ENCODE measurements at regions not wholly inside any gene's neighbourhood (a gene's known extent, or its start where the extent isn't known, plus 50 kb on each side); places are given as distances from the start of the nearest gene placed in this dataset.
"Not testable (repeated sequence)": the region's sequence is repeated elsewhere in the genome, so short reads cannot be mapped to it uniquely, and the experiment has no call there.

DNA sequence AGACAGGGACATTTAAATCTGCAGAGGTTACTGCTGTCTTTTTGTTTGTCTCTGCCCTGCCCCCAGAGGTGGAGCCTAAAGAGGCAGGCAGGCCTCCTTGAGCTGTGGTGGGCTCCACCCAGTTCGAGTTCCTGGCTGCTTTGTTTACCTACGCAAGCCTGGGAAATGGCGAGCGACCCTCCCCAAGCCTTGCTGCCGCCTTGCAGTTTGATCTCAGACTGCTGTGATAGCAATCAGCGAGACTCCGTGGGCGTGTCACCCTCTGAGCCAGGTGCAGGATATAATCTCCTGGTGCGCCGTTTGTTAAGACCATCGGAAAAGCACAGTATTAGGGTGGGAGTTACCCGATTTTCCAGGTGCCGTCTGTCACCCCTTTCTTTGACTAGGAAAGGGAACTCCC lies 93.3 kb downstream of the ANKRD30BL start:
- H3K4me2 ChIP-seq; H3K4me3 ChIP-seq (IDR thresholded peaks at IDR 0.05; ENCODE audit: insufficient read depth, low read depth, low read length); H3K27me3 ChIP-seq (ENCODE audit: insufficient read depth, low read depth); H3K36me3 ChIP-seq (ENCODE audit: insufficient read depth); H3K9ac ChIP-seq; H2AFZ ChIP-seq (ENCODE audit: low read depth); H3K79me2 ChIP-seq (ENCODE audit: insufficient read depth, low read depth); H3K4me1 ChIP-seq (ENCODE audit: low read depth, poor library complexity, severe bottlenecking); H4K20me1 ChIP-seq (ENCODE audit: insufficient read depth); H3K27ac ChIP-seq: not testable (repeated sequence)

DNA sequence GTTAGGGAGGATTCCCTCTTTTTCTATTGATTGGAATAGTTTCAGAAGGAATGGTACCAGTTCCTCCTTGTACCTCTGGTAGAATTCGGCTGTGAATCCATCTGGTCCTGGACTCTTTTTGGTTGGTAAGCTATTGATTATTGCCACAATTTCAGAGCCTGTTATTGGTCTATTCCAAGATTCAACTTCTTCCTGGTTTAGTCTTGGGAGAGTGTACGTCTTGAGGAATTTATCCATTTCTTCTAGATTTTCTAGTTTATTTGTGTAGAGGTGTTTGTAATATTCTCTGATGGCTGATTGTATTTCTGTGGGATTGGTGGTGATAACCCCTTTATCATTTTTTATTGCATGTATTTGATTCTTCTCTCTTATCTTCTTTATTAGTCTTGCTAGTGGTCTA lies 96.4 kb downstream of the ANKRD30BL start:
- not testable (repeated sequence) for H3K4me1 ChIP-seq (ENCODE audit: low read depth, poor library complexity, severe bottlenecking); H3K27me3 ChIP-seq (ENCODE audit: insufficient read depth, low read depth); H3K4me3 ChIP-seq (IDR thresholded peaks at IDR 0.05; ENCODE audit: insufficient read depth, low read depth, low read length); H4K20me1 ChIP-seq (ENCODE audit: insufficient read depth); H3K36me3 ChIP-seq (ENCODE audit: insufficient read depth); H3K27ac ChIP-seq; H3K9ac ChIP-seq; H3K4me2 ChIP-seq; H3K79me2 ChIP-seq (ENCODE audit: insufficient read depth, low read depth); H2AFZ ChIP-seq (ENCODE audit: low read depth)

DNA sequence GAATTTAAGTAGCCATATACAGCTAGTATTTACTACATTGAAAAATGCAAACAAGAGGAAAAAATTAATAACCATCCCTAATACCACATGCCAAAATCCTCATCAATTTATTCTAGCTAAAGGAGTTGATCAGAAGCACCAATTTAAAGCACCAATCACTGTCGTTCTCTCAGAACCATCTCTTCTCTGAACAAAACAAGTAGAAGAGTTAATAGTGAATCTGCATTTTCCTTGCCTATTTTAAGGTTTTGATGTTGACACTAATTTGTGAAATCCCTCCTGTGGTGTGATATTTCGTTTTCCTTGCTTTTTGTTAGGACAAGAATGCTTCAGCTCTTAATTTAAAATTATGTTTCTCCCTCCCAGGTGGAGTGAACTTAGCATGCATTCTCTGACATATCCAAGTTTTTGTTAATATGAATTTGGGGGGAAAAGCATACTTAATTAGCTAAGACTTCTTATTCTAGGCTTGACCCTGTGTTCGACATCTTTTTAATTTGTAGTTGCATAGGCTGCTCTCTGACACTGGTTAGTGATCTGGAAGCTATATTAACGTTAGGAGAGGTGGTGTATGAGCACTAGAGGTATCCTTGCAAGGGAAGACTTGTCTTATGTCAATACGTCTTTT lies 122.0 kb downstream of the ANKRD30BL start:
- H3K4me3 ChIP-seq (IDR thresholded peaks at IDR 0.05; ENCODE audit: insufficient read depth, low read depth, low read length); H3K27ac ChIP-seq: not testable (repeated sequence)

DNA sequence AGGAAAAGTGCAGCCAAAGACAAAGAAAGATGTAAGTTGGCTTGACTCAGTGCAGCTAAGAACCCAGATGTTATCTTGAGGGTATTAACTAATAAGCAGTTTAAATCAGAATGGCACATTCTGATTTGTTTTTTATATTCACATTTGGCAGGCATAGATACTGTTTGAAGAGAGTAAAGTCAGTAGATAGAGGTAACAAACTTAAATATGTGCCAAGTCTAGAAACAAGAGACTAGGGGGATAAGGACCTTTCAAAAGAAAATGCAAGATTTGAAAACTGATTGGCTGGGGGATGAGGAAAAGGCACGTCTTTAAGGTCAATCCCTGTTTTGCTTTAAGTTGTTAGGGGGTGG lies 122.9 kb downstream of the ANKRD30BL start:
- peak overlapping the region; percentile 18; the same call in 1 of the 2 replicates for H3K9ac ChIP-seq
- H4K20me1 ChIP-seq (ENCODE audit: insufficient read depth); H3K27me3 ChIP-seq (ENCODE audit: insufficient read depth, low read depth); H3K27ac ChIP-seq; H3K36me3 ChIP-seq (ENCODE audit: insufficient read depth); H3K4me3 ChIP-seq (IDR thresholded peaks at IDR 0.05; ENCODE audit: insufficient read depth, low read depth, low read length); H3K79me2 ChIP-seq (ENCODE audit: insufficient read depth, low read depth); H3K4me1 ChIP-seq (ENCODE audit: low read depth, poor library complexity, severe bottlenecking): not testable (repeated sequence)
- peak overlapping the region; percentile 48; the same call in 1 of the 2 replicates for H3K4me2 ChIP-seq
- peak overlapping the region; percentile 61; the same call in 1 of the 2 replicates for H2AFZ ChIP-seq (ENCODE audit: low read depth)

More for the DNA sequence above, 122.0 kb downstream of the ANKRD30BL start:
- H3K9ac ChIP-seq; H4K20me1 ChIP-seq (ENCODE audit: insufficient read depth); H2AFZ ChIP-seq (ENCODE audit: low read depth); H3K4me2 ChIP-seq; H3K79me2 ChIP-seq (ENCODE audit: insufficient read depth, low read depth); H3K4me1 ChIP-seq (ENCODE audit: low read depth, poor library complexity, severe bottlenecking); H3K36me3 ChIP-seq (ENCODE audit: insufficient read depth); H3K27me3 ChIP-seq (ENCODE audit: insufficient read depth, low read depth): not testable (repeated sequence)

DNA sequence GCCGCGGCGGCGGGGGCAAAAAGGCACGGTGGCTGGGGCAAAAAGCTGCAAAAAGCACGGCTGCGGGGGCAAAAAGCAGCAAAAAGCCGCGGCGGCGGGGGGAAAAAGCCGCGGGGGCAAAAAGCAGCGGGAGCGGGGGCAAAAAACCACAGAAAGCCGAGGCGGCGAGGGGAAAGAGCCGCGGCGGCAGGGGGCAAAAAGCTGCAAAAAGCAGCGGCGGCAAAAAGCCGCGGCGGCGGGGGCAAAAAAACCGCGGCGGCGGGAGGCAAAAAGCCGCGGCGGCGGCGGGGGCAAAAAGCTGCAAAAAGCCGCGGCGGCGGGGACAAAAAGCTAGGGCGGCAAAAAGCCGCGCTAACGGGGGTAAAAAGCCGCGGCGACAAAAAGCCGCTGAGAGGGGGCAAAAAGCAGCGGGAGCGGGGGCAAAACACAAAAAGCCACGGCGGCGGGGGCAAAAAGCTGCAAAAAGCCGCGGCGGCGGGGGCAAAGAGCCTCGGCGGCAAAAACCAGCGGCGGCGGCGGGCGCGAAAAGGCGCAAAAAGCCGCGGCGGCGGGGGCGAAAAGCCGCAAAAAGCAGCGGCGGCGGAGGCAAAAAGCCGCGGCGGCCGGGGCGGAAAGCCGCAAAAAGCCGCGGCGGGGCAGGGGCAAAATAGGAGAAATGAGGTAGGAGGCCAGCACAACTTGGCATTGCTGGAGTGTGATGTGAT lies 123.4 kb downstream of the ANKRD30BL start:
- TF ChIP-seq, protein P1, sequence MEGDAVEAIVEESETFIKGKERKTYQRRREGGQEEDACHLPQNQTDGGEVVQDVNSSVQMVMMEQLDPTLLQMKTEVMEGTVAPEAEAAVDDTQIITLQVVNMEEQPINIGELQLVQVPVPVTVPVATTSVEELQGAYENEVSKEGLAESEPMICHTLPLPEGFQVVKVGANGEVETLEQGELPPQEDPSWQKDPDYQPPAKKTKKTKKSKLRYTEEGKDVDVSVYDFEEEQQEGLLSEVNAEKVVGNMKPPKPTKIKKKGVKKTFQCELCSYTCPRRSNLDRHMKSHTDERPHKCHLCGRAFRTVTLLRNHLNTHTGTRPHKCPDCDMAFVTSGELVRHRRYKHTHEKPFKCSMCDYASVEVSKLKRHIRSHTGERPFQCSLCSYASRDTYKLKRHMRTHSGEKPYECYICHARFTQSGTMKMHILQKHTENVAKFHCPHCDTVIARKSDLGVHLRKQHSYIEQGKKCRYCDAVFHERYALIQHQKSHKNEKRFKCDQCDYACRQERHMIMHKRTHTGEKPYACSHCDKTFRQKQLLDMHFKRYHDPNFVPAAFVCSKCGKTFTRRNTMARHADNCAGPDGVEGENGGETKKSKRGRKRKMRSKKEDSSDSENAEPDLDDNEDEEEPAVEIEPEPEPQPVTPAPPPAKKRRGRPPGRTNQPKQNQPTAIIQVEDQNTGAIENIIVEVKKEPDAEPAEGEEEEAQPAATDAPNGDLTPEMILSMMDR (conservative IDR thresholded peaks at IDR 0.05; ENCODE audit: low read depth, low read length), result no peak
- Histone ChIP-seq H3K9ac (peak overlapping the region; percentile 18; the same call in 1 of the 2 replicates), H3K27ac (no peak overlapping the region), H3K27me3 (ENCODE audit: insufficient read depth, low read depth) (peaks cover 3% of the 10 kb centered on the region; the same call in 1 of the 2 replicates), H3K4me1 (ENCODE audit: low read depth, poor library complexity, severe bottlenecking) (no peaks in the 10 kb centered on the region), H3K4me3 (IDR thresholded peaks at IDR 0.05; ENCODE audit: insufficient read depth, low read depth, low read length) (no peak overlapping the region), H2AFZ (ENCODE audit: low read depth) (peak overlapping the region; percentile 61; the same call in 1 of the 2 replicates), H4K20me1 (ENCODE audit: insufficient read depth) (no peaks in the 10 kb centered on the region), H3K79me2 (ENCODE audit: insufficient read depth, low read depth) (no peaks in the 10 kb centered on the region), H3K4me2 (peak overlapping the region; percentile 48; the same call in 1 of the 2 replicates), H3K36me3 (ENCODE audit: insufficient read depth) (no peaks in the 10 kb centered on the region)

DNA sequence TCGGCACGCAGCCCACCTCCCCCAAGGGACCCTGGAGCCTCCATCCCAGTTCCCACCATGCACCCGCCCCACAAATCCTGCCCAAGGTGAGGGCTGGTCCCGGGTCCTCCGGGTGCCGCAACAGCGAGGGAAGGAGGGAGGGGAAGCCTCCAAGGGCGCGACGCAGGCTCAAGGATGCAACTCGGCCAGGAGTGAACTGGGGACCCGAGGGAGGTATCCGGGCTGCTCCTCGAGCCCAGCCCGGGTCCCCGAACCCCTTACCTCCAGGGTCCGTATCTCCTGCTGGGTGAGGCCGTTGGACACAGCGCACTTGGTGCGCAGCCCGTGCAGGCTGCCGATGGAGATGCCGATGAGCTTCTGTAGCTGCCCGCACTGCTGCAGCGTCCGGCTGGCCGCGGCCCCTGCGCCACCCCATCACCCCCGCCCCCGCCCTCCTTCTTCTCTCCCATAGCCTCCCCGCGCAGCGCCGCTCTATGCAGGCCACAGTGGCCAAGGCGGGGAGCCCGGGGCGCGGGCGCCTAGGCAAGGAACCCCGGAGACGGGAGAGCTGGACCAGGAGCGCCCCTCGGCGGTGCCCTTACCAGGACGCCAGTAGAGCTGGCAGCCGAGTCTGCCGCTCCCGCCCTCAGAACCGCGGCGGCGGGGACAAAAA lies 124.1 kb downstream of the ANKRD30BL start:
- Histone ChIP-seq H3K4me2 (no peak overlapping the region), H3K9ac (no peak overlapping the region)

More for the DNA sequence above, 124.1 kb downstream of the ANKRD30BL start:
- Histone ChIP-seq H3K36me3 (ENCODE audit: insufficient read depth) (no peaks in the 10 kb centered on the region), H3K27me3 (ENCODE audit: insufficient read depth, low read depth) (peaks cover 3% of the 10 kb centered on the region; the same call in 1 of the 2 replicates), H3K4me1 (ENCODE audit: low read depth, poor library complexity, severe bottlenecking) (no peaks in the 10 kb centered on the region), H3K27ac (no peak overlapping the region), H4K20me1 (ENCODE audit: insufficient read depth) (no peaks in the 10 kb centered on the region), H3K79me2 (ENCODE audit: insufficient read depth, low read depth) (no peaks in the 10 kb centered on the region), H2AFZ (ENCODE audit: low read depth) (peak overlapping the region; percentile 61; the same call in 1 of the 2 replicates), H3K4me3 (IDR thresholded peaks at IDR 0.05; ENCODE audit: insufficient read depth, low read depth, low read length) (no peak overlapping the region)
- TF ChIP-seq, protein P1 (conservative IDR thresholded peaks at IDR 0.05; ENCODE audit: low read depth, low read length), result no peak

Measured in KMS-11 (cell line).